HL-60/S4 (cell line): ENCODE measurements at regions not wholly inside any gene's neighbourhood (a gene's known extent, or its start where the extent isn't known, plus 50 kb on each side); places are given as distances from the start of the nearest gene placed in this dataset.
"Not testable (repeated sequence)": the region's sequence is repeated elsewhere in the genome, so short reads cannot be mapped to it uniquely, and the experiment has no call there.

ENCODE experiments used
- in situ Hi-C: fragments of 300-500 bp; cut with MboI; formaldehyde crosslinking; loops from 2 replicates; pipeline ENCODE4 v1.14.3; 2022; ENCODE audit warnings: low sequenced_read_pairs

GRCh38 chr2:105691947-105692390, 52.7 kb upstream of the NCK2 start:
- in situ Hi-C loops, result no loop called here

- in situ Hi-C loops, result no loop called here
Observed at GRCh38 chr2:105690566-105690965, 54.1 kb upstream of the NCK2 start.

- in situ Hi-C loops, result no loop called here
Observed at GRCh38 chr2:105689484-105689883, 55.2 kb upstream of the NCK2 start.

- in situ Hi-C loops, result no loop called here
Observed at GRCh38 chr2:105688946-105689345, 55.8 kb upstream of the NCK2 start.

- in situ Hi-C loops, result no loop called here
Observed at GRCh38 chr2:105686588-105686987, 58.1 kb upstream of the NCK2 start.

GRCh38 chr2:105683011-105683492, 61.7 kb upstream of the NCK2 start:
- in situ Hi-C loops, result no loop called here

- in situ Hi-C loops, result no loop called here
Observed at GRCh38 chr2:105682401-105682800, 62.3 kb upstream of the NCK2 start.

- in situ Hi-C loops, result no loop called here
Observed at GRCh38 chr2:105681927-105682326, 62.8 kb upstream of the NCK2 start.

GRCh38 chr2:105680357-105680756, 64.4 kb upstream of the NCK2 start:
- in situ Hi-C loops, result no loop called here

GRCh38 chr2:105678346-105678745, 66.4 kb upstream of the NCK2 start:
- in situ Hi-C loops, result no loop called here

- in situ Hi-C loops, result no loop called here
Observed at GRCh38 chr2:105677901-105678300, 66.8 kb upstream of the NCK2 start.

- in situ Hi-C loops, result no loop called here
Observed at GRCh38 chr2:105675841-105676240, 68.9 kb upstream of the NCK2 start.

GRCh38 chr2:105674859-105675541, 69.7 kb upstream of the NCK2 start:
- in situ Hi-C loops, result no loop called here

- in situ Hi-C loops, result no loop called here
Observed at GRCh38 chr2:105674401-105674800, 70.3 kb upstream of the NCK2 start.

- in situ Hi-C loops, result no loop called here
Observed at GRCh38 chr2:105671156-105671555, 73.6 kb upstream of the NCK2 start.

GRCh38 chr2:105669384-105669891, 75.3 kb upstream of the NCK2 start:
- in situ Hi-C loops, result no loop called here

GRCh38 chr2:105665480-105665879, 79.2 kb upstream of the NCK2 start:
- in situ Hi-C loops, result no loop called here

GRCh38 chr2:105660489-105660888, 84.2 kb upstream of the NCK2 start:
- in situ Hi-C loops, result no loop called here

- in situ Hi-C loops, result not testable (repeated sequence)
Observed at GRCh38 chr2:105655723-105656606, 88.7 kb upstream of the NCK2 start.

- in situ Hi-C loops, result no loop called here
Observed at GRCh38 chr2:105655244-105655643, 89.5 kb upstream of the NCK2 start.

- in situ Hi-C loops, result no loop called here
Observed at GRCh38 chr2:105654474-105655004, 90.2 kb upstream of the NCK2 start.

GRCh38 chr2:105653302-105653701, 91.4 kb upstream of the NCK2 start:
- in situ Hi-C loops, result no loop called here
